ENCODE measurements at regions not wholly inside any gene's neighbourhood (a gene's known extent, or its start where the extent isn't known, plus 50 kb on each side); places are given as distances from the start of the nearest gene placed in this dataset.

GRCh38 chr18:1954583-1955312 is 616.6 kb downstream of the METTL4 start:
- DNase-seq (ENCODE audit: low read depth): no peak

GRCh38 chr18:1958798-1959197 is 612.5 kb downstream of the METTL4 start:
- DNase-seq (ENCODE audit: low read depth): no peak

- DNase-seq (ENCODE audit: low read depth): no peak
Measured at GRCh38 chr18:1965016-1965415, 606.3 kb downstream of the METTL4 start.

GRCh38 chr18:1965541-1965940 is 605.8 kb downstream of the METTL4 start:
- DNase-seq (ENCODE audit: low read depth): no peak

- no peak for DNase-seq (ENCODE audit: low read depth)
Measured at GRCh38 chr18:1968801-1969498, 602.4 kb downstream of the METTL4 start.

GRCh38 chr18:1976484-1976883 is 594.8 kb downstream of the METTL4 start:
- no peak for DNase-seq (ENCODE audit: low read depth)

- no peak for DNase-seq (ENCODE audit: low read depth)
Measured at GRCh38 chr18:1982056-1982455, 589.2 kb downstream of the METTL4 start.

GRCh38 chr18:1983746-1984515 is 587.4 kb downstream of the METTL4 start:
- no peak for DNase-seq (ENCODE audit: low read depth)

GRCh38 chr18:1993866-1994265 is 577.4 kb downstream of the METTL4 start:
- DNase-seq (ENCODE audit: low read depth): no peak

GRCh38 chr18:1994471-1994870 is 576.8 kb downstream of the METTL4 start:
- DNase-seq (ENCODE audit: low read depth): no peak

- DNase-seq (ENCODE audit: low read depth): no peak
Measured at GRCh38 chr18:1995041-1995612, 576.2 kb downstream of the METTL4 start.

GRCh38 chr18:1998121-1998520 is 573.2 kb downstream of the METTL4 start:
- no peak for DNase-seq (ENCODE audit: low read depth)

GRCh38 chr18:1999387-1999786 is 571.9 kb downstream of the METTL4 start:
- no peak for DNase-seq (ENCODE audit: low read depth)

GRCh38 chr18:2002151-2002550 is 569.2 kb downstream of the METTL4 start:
- DNase-seq (ENCODE audit: low read depth): no peak

- DNase-seq (ENCODE audit: low read depth): no peak
Measured at GRCh38 chr18:2002604-2003003, 568.7 kb downstream of the METTL4 start.

GRCh38 chr18:2009942-2010697 is 561.2 kb downstream of the METTL4 start:
- no peak for DNase-seq (ENCODE audit: low read depth)

GRCh38 chr18:2027016-2027415 is 544.3 kb downstream of the METTL4 start:
- DNase-seq (ENCODE audit: low read depth): no peak

GRCh38 chr18:2027756-2028155 is 543.5 kb downstream of the METTL4 start:
- DNase-seq (ENCODE audit: low read depth): no peak

- DNase-seq (ENCODE audit: low read depth): no peak
Measured at GRCh38 chr18:2028986-2029385, 542.3 kb downstream of the METTL4 start.

GRCh38 chr18:2030647-2031046 is 540.7 kb downstream of the METTL4 start:
- DNase-seq (ENCODE audit: low read depth): no peak

GRCh38 chr18:2032036-2032435 is 539.3 kb downstream of the METTL4 start:
- DNase-seq (ENCODE audit: low read depth): no peak

GRCh38 chr18:2035056-2035455 is 536.2 kb downstream of the METTL4 start:
- no peak for DNase-seq (ENCODE audit: low read depth)

All from HS-27A (cell line).